Panc1 (cell line): ENCODE measurements at regions not wholly inside any gene's neighbourhood (a gene's known extent, or its start where the extent isn't known, plus 50 kb on each side); places are given as distances from the start of the nearest gene placed in this dataset.

Source experiments
- ATAC-seq: fragments of 200-7000 bp; cut with Tn5 transposase; 2 replicates; pipeline ENCODE4 v1.9.1; 2020; ENCODE audit warnings: mild to moderate bottlenecking, moderate library complexity
- BruUV-seq: library from RNA; stranded (reverse); fragments of 400-500 nt; replicated peaks from 2 replicates; lab custom pipeline; 2021; lab: Mats Ljungman, UMichigan
- CTCF ChIA-PET: fragments of 300-600 bp; sonication (Branson Sonifier 250); formaldehyde crosslinking; loops from one replicate; lab custom pipeline; 2022; ENCODE audit warnings: antibody characterized with exemption; lab: Charles Lee
- POLR2A ChIA-PET: fragments of 300-600 bp; sonication (Branson Sonifier 250); formaldehyde crosslinking; loops from one replicate; lab custom pipeline; 2022; ENCODE audit warnings: antibody characterized with exemption; lab: Charles Lee
- DNase-seq: peaks from one replicate; pipeline ENCODE4 v3.0.0-alpha.2; 2010; ENCODE audit warnings: low read depth, low spot score
- H3K27ac ChIP-seq: 2 replicates; pipeline ENCODE4 v1.5.1; 2011; ENCODE audit warnings: mild to moderate bottlenecking, low read length, inconsistent platforms
- H3K27me3 ChIP-seq: fragments of 200-500 bp; sonication (Bioruptor generic); 2 replicates; pipeline ENCODE4 v1.6.0; 2014; ENCODE audit warnings: low read length, inconsistent platforms; ENCODE audit not compliant: control insufficient read depth, insufficient read depth
- H3K36me3 ChIP-seq: fragments of 200-500 bp; sonication (Bioruptor generic); 2 replicates; pipeline ENCODE4 v1.5.1; 2014; ENCODE audit warnings: inconsistent platforms, mild to moderate bottlenecking, low read length, moderate library complexity; ENCODE audit not compliant: control insufficient read depth, insufficient read depth
- H3K4me1 ChIP-seq: 2 replicates; pipeline ENCODE4 v1.5.1; 2011; ENCODE audit warnings: inconsistent platforms, mild to moderate bottlenecking, low read length, moderate library complexity; ENCODE audit not compliant: control insufficient read depth, insufficient read depth
- H3K4me3 ChIP-seq, 2 experiments: 2 replicates each; pipeline ENCODE4 v1.5.1; 2011 to 2012; ENCODE audit warnings: low read depth in 2 of 2, low read length in 2 of 2, mild to moderate bottlenecking in 2 of 2, inconsistent platforms in 1 of 2, moderate library complexity in 1 of 2
- H3K9me3 ChIP-seq: fragments of 200-500 bp; sonication (Bioruptor generic); 2 replicates; pipeline ENCODE4 v1.5.1; 2014; ENCODE audit warnings: low read depth, mild to moderate bottlenecking, inconsistent platforms, low read length, moderate library complexity; ENCODE audit not compliant: control insufficient read depth, insufficient read depth
- POLR2AphosphoS5 ChIP-seq: IDR thresholded peaks from 2 replicates; pipeline ENCODE4 v1.6.1; 2012; ENCODE audit warnings: mild to moderate bottlenecking, low read depth, low read length, moderate library complexity
- SIN3A ChIP-seq: IDR thresholded peaks from 2 replicates; pipeline ENCODE4 v1.6.1; 2012; ENCODE audit warnings: low read depth, mild to moderate bottlenecking, low read length, moderate library complexity, borderline replicate concordance; ENCODE audit not compliant: insufficient read depth
- TCF7L2 ChIP-seq: IDR thresholded peaks from 2 replicates; pipeline ENCODE4 v1.6.1; 2011; ENCODE audit warnings: mild to moderate bottlenecking, low read depth, low read length, inconsistent platforms
- in situ Hi-C: cut with HindIII; loops from 2 replicates; pipeline ENCODE4 v1.10.0; 2016; ENCODE audit warnings: low sequenced_read_pairs, low pct_unique_long_range_greater_than_20kb
- intact Hi-C: fragments of 100-400 bp; cut with micrococcal nuclease; formaldehyde crosslinking; loops from one replicate; pipeline ENCODE4 v1.10.0; 2022; ENCODE audit not compliant: unreplicated experiment
- TF ChIP-seq, protein P1 (sequence below), 2 experiments: IDR thresholded peaks; 2 replicates each; pipeline ENCODE4 v1.6.1; 2011 to 2012; ENCODE audit warnings: low read depth in 2 of 2, control low read depth in 1 of 2, low read length in 1 of 2, mild to moderate bottlenecking in 1 of 2, moderate library complexity in 1 of 2; ENCODE audit not compliant: insufficient read depth in 1 of 2
- TF ChIP-seq, protein P2 (sequence below): fragments of 450-650 bp; IDR thresholded peaks from 2 replicates; pipeline ENCODE4 v1.5.1; 2017; ENCODE audit warnings: mild to moderate bottlenecking

DNA sequence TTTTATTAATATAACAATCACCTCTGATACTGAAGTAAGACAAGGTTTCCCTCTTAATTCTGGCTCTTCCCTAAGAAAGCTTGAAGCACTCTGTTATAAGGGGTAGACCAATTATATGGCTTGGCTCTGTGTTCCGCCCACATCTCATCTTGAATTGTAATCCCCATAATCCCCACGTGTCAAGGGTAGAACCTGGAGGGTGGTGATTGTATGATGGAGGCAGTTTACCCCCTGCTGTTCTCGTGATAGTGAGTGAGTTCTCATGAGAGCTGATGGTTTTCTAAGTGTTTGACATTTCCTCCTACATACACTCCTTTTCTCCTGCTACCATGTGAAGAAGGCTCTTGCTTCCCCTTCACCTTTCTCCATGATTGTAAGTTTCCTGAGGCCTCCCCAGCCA is 363.8 kb upstream of the PCDH20 start:
- DNase-seq (no peak), ATAC-seq (no peak)
- Histone ChIP-seq H3K9me3 (no peaks in the 10 kb centered on the region), H3K27me3 (no peaks in the 10 kb centered on the region), H3K4me3 (no peak overlapping the region), H3K36me3 (no peaks in the 10 kb centered on the region), H3K27ac (no peak overlapping the region), H3K4me1 (no peaks in the 10 kb centered on the region)
- ChIA-PET CTCF (no interaction called here), POLR2A (no interaction called here)
- in situ Hi-C loops (no loop called here), intact Hi-C loops (no loop called here)
- TF ChIP-seq, protein P1, sequence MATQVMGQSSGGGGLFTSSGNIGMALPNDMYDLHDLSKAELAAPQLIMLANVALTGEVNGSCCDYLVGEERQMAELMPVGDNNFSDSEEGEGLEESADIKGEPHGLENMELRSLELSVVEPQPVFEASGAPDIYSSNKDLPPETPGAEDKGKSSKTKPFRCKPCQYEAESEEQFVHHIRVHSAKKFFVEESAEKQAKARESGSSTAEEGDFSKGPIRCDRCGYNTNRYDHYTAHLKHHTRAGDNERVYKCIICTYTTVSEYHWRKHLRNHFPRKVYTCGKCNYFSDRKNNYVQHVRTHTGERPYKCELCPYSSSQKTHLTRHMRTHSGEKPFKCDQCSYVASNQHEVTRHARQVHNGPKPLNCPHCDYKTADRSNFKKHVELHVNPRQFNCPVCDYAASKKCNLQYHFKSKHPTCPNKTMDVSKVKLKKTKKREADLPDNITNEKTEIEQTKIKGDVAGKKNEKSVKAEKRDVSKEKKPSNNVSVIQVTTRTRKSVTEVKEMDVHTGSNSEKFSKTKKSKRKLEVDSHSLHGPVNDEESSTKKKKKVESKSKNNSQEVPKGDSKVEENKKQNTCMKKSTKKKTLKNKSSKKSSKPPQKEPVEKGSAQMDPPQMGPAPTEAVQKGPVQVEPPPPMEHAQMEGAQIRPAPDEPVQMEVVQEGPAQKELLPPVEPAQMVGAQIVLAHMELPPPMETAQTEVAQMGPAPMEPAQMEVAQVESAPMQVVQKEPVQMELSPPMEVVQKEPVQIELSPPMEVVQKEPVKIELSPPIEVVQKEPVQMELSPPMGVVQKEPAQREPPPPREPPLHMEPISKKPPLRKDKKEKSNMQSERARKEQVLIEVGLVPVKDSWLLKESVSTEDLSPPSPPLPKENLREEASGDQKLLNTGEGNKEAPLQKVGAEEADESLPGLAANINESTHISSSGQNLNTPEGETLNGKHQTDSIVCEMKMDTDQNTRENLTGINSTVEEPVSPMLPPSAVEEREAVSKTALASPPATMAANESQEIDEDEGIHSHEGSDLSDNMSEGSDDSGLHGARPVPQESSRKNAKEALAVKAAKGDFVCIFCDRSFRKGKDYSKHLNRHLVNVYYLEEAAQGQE (IDR thresholded peaks at IDR 0.05; ENCODE audit: insufficient read depth in 1 of 2, low read depth in 2 of 2, low read length in 1 of 2), result no peak
- no peak for TF ChIP-seq SIN3A
- TF ChIP-seq, protein P2, sequence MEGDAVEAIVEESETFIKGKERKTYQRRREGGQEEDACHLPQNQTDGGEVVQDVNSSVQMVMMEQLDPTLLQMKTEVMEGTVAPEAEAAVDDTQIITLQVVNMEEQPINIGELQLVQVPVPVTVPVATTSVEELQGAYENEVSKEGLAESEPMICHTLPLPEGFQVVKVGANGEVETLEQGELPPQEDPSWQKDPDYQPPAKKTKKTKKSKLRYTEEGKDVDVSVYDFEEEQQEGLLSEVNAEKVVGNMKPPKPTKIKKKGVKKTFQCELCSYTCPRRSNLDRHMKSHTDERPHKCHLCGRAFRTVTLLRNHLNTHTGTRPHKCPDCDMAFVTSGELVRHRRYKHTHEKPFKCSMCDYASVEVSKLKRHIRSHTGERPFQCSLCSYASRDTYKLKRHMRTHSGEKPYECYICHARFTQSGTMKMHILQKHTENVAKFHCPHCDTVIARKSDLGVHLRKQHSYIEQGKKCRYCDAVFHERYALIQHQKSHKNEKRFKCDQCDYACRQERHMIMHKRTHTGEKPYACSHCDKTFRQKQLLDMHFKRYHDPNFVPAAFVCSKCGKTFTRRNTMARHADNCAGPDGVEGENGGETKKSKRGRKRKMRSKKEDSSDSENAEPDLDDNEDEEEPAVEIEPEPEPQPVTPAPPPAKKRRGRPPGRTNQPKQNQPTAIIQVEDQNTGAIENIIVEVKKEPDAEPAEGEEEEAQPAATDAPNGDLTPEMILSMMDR, result no peak
- no peak for TF ChIP-seq POLR2AphosphoS5
- TF ChIP-seq TCF7L2, result no peak
- BruUV-seq, result no TSS peak

- ATAC-seq (no peak), DNase-seq (no peak)
- TF ChIP-seq TCF7L2 (no peak), SIN3A (no peak), POLR2AphosphoS5 (no peak)
- TF ChIP-seq, protein P1 (IDR thresholded peaks at IDR 0.05; ENCODE audit: insufficient read depth in 1 of 2, low read depth in 2 of 2, low read length in 1 of 2), result no peak
- TF ChIP-seq, protein P2, result no peak
- no peaks in the 10 kb centered on the region for H3K27me3 ChIP-seq
- no peak overlapping the region for H3K27ac ChIP-seq
- in situ Hi-C loops (no loop called here), intact Hi-C loops (no loop called here)
- H3K4me3 ChIP-seq, result no peak overlapping the region
- BruUV-seq, result no TSS peak
- H3K4me1 ChIP-seq, result no peaks in the 10 kb centered on the region
- H3K9me3 ChIP-seq, result no peaks in the 10 kb centered on the region
- POLR2A ChIA-PET, result no interaction called here
- CTCF ChIA-PET, result interaction anchor here (0.6 kb wide), 1 partner anchor 9 kb away, joined by 3 read pairs; no protein-coding TSS in a partner anchor
- H3K36me3 ChIP-seq, result no peaks in the 10 kb centered on the region
Observed at GRCh38 chr13:61778531-61778930, 362.9 kb upstream of the PCDH20 start.
